Chondrocyte (in vitro differentiated cells): ENCODE measurements at regions not wholly inside any gene's neighbourhood (a gene's known extent, or its start where the extent isn't known, plus 50 kb on each side); places are given as distances from the start of the nearest gene placed in this dataset.

Experiments
- DNase-seq: peaks from one replicate; pipeline ENCODE4 v3.0.0; 2021; ENCODE audit warnings: mixed read lengths, low spot score
- H3K27ac Mint-ChIP-seq: one replicate; pipeline ENCODE4 v1.8.0; 2021; ENCODE audit warnings: mild to moderate bottlenecking, moderate library complexity, mixed read lengths; ENCODE audit not compliant: unreplicated experiment
- H3K27me3 Mint-ChIP-seq: 2 replicates; pipeline ENCODE4 v1.8.0; 2021; ENCODE audit warnings: low read depth, mixed read lengths
- H3K36me3 Mint-ChIP-seq: 2 replicates; pipeline ENCODE4 v1.8.0; 2021; ENCODE audit warnings: low read depth, mixed read lengths
- H3K4me1 Mint-ChIP-seq: 2 replicates; pipeline ENCODE4 v1.8.0; 2021; ENCODE audit warnings: low read depth, mild to moderate bottlenecking, mixed read lengths
- H3K4me3 Mint-ChIP-seq: one replicate; pipeline ENCODE4 v1.8.0; 2021; ENCODE audit warnings: mild to moderate bottlenecking, moderate library complexity, mixed read lengths; ENCODE audit not compliant: unreplicated experiment
- H3K9me3 Mint-ChIP-seq: 2 replicates; pipeline ENCODE4 v1.8.0; 2021; ENCODE audit warnings: low read depth, mixed read lengths
- TF ChIP-seq, protein P1 (sequence below): fragments of 200-600 bp; sonication (generic); IDR thresholded peaks from 2 replicates; pipeline ENCODE4 v1.5.0; 2021; ENCODE audit warnings: antibody characterized with exemption, mild to moderate bottlenecking, moderate library complexity

- no peaks in the 10 kb centered on the region for H3K9me3 Mint-ChIP-seq
- peaks cover 17% of the 10 kb centered on the region for H3K27me3 Mint-ChIP-seq
- peaks cover 4% of the 10 kb centered on the region for H3K4me1 Mint-ChIP-seq
- no peak overlapping the region for H3K4me3 Mint-ChIP-seq
- no peaks in the 10 kb centered on the region for H3K36me3 Mint-ChIP-seq
- TF ChIP-seq, protein P1, sequence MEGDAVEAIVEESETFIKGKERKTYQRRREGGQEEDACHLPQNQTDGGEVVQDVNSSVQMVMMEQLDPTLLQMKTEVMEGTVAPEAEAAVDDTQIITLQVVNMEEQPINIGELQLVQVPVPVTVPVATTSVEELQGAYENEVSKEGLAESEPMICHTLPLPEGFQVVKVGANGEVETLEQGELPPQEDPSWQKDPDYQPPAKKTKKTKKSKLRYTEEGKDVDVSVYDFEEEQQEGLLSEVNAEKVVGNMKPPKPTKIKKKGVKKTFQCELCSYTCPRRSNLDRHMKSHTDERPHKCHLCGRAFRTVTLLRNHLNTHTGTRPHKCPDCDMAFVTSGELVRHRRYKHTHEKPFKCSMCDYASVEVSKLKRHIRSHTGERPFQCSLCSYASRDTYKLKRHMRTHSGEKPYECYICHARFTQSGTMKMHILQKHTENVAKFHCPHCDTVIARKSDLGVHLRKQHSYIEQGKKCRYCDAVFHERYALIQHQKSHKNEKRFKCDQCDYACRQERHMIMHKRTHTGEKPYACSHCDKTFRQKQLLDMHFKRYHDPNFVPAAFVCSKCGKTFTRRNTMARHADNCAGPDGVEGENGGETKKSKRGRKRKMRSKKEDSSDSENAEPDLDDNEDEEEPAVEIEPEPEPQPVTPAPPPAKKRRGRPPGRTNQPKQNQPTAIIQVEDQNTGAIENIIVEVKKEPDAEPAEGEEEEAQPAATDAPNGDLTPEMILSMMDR, result no peak
- H3K27ac Mint-ChIP-seq, result no peak overlapping the region
- no peak for DNase-seq
Measured at GRCh38 chr7:96789914-96790313, 80.3 kb upstream of the SEM1 start.

- TF ChIP-seq, protein P1, result no peak
- Mint-ChIP-seq H3K9me3 (no peaks in the 10 kb centered on the region), H3K4me3 (no peak overlapping the region), H3K4me1 (no peaks in the 10 kb centered on the region), H3K27me3 (peaks cover 13% of the 10 kb centered on the region), H3K27ac (no peak overlapping the region), H3K36me3 (no peaks in the 10 kb centered on the region)
- no peak for DNase-seq
Measured at GRCh38 chr7:96792115-96792514, 82.5 kb upstream of the SEM1 start.

DNA sequence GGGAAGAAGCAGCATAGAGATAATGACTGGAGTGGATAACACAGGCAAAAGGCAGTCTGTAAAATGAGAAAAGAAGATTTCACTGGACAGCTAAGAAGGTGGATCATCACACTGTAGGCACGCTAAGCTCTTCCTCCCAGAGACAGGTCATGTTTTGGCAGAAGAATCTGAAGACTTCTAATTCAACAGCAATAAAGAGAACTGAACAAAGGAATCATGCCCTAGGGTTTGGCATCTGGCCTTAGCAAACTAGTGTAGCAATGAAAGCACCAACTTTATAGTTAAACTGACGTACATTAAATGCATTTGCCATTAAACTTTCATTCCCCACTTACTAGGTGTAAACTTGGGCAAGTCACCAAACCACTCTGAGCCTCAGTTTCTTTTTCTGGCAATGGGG, 84.4 kb upstream of the SEM1 start:
- Mint-ChIP-seq H3K27me3 (peaks cover 9% of the 10 kb centered on the region), H3K36me3 (no peaks in the 10 kb centered on the region), H3K4me1 (no peaks in the 10 kb centered on the region), H3K9me3 (no peaks in the 10 kb centered on the region), H3K4me3 (no peak overlapping the region), H3K27ac (no peak overlapping the region)
- TF ChIP-seq, protein P1, result no peak
- DNase-seq, result no peak

- Mint-ChIP-seq H3K27ac (no peak overlapping the region), H3K4me1 (no peaks in the 10 kb centered on the region), H3K27me3 (peaks cover 16% of the 10 kb centered on the region), H3K4me3 (no peak overlapping the region), H3K36me3 (no peaks in the 10 kb centered on the region), H3K9me3 (no peaks in the 10 kb centered on the region)
- no peak for DNase-seq
- TF ChIP-seq, protein P1, result no peak
Measured at GRCh38 chr7:96800122-96800521, 90.5 kb upstream of the SEM1 start.

DNA sequence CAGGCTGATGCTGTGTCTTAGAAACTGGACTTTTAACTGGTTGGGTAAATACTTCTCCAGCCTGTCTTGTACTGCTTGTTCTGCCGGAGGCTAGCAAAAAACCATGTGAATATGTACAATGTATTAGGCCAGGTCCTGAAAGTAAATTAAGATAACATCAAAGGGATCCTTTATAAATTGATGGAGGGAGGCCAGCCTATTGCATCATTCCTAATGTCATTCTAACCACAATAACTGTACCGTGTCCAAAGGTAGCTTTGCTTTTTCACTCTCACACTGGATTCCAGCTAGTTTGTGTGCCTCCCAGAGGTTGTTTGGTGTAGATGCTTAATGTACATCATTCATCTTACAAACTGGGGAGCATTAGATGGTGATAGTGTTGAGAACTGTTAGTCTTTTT, 91.2 kb upstream of the SEM1 start:
- peaks cover 16% of the 10 kb centered on the region for H3K27me3 Mint-ChIP-seq
- H3K27ac Mint-ChIP-seq, result no peak overlapping the region
- no peaks in the 10 kb centered on the region for H3K9me3 Mint-ChIP-seq
- DNase-seq, result no peak
- no peaks in the 10 kb centered on the region for H3K4me1 Mint-ChIP-seq
- H3K36me3 Mint-ChIP-seq, result no peaks in the 10 kb centered on the region
- H3K4me3 Mint-ChIP-seq, result no peak overlapping the region
- TF ChIP-seq, protein P1, result no peak
